Hematopoietic multipotent progenitor cell treated with erythropoietin and hydrocortisone succinate and interleukin-3 and kit ligand, for 6 days (in vitro differentiated cells): ENCODE measurements at regions not wholly inside any gene's neighbourhood (a gene's known extent, or its start where the extent isn't known, plus 50 kb on each side); places are given as distances from the start of the nearest gene placed in this dataset.
"Not testable (repeated sequence)": the region's sequence is repeated elsewhere in the genome, so short reads cannot be mapped to it uniquely, and the experiment has no call there.

Experiments
- DNase-seq: peaks from one replicate; pipeline ENCODE4 v3.0.0-alpha.2; 2015

DNA sequence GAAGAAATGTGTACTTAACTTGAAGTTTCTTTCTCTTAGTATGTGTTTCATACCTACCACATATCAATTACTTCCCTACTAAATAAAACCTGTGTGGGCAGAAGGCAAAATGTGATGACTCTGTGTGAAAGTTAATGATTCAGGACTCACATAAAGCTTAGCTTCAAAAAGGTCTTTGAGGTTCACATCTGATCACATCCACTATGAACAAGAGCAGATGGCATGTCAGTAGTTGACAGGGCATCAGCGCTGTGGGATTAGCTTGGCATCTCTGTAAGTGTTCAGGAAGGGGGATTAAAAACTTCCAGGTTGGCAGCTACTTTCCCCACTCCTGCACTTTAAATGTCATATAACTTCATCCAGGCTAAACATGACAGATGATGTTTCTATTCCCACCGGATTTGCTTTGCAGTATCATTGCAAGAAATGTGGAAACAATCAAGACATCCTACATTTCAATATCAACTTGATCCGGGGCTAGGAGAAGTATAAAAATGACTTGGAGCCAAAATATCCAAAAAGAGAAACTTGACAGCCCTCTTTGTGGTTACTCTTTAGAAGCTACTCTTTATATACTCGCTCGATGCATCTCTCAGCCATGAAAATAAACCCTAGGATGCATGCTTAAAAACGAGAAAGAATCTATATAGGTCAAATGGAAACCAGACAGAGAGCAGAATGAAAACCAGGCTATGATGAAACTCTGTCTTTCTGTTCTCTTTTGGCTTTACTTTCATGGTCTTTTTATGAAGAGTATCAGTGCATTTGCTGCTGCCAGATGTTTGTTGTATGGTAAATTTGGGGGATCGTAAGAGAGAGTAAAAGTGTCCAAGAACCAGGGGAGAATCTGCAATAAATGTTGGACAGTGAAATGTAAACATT is 273.1 kb upstream of the ALCAM start:
- no peak for DNase-seq

DNA sequence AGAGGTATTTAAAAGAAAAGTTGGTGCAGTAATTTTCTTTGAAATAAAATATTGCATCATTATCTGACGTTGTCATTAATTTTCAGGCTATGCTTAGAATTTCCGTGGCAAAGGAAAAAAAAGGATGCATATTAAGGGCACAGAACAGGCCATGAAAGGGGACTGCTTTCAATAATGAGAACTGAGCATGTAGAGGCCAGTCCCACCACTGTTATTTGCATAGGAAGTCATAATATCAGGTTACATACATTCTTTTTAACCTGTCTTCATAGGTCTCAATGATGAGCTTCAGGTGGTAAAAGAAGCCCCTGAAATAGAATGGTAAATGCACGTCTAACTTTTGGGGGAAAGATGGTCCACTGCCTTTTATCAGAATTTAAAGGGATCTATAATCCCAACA is 272.1 kb upstream of the ALCAM start:
- no peak for DNase-seq

DNA sequence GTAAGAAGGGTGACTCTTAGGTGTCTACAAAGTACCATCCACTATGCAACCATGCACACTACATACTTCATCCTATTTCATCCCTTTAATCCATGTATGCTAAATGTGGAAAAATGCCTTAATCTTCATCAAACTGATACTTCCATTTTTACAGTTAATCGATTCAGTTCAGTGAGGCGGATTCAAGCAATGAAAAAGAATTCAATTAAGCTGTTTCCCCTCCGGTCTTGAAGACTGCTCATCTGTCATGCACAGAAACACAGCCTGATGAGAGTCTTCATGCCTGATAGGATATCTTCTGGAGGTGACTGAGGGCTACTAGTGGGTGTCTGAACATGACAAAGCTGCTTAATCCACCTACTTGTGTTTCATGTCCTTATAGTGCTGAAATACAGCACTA is 270.6 kb upstream of the ALCAM start:
- no peak for DNase-seq

DNA sequence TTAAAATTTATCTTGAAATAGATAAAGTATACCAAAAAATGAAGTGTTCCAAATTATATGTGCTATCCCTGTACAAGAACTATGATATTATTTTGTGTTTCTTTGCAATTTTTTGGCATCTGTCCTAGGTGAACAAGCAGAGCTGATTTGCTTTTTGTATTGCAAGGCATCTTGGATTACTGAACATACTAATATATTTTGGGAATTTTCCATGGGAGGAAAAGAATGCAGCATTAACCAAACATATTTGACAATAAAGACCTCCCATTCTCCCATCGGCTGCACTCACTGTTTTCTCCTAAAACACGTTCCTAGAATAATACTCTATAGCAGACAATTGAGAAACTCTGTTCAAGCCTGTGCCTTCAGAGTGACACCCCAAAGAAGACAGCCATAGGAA is 265.1 kb upstream of the ALCAM start:
- DNase-seq = no peak

DNA sequence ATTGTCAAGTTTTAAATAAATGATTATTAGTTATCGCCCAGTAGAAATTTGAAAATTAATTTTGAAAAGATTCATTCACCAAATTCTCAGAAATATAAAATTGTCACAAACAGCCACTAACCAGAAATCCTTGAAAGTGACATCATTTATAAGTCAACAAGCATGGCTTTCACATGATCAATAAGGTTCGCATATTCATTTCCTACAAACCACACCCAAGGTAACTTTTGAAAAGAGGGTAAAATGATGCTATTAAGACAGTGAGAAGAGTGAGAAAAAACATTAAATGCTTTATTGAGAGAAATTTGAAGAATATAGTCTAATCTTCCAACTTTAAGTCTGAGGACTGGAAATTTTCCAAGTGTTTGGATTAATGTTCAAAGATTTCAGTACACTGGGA is 263.6 kb upstream of the ALCAM start:
- no peak for DNase-seq

DNA sequence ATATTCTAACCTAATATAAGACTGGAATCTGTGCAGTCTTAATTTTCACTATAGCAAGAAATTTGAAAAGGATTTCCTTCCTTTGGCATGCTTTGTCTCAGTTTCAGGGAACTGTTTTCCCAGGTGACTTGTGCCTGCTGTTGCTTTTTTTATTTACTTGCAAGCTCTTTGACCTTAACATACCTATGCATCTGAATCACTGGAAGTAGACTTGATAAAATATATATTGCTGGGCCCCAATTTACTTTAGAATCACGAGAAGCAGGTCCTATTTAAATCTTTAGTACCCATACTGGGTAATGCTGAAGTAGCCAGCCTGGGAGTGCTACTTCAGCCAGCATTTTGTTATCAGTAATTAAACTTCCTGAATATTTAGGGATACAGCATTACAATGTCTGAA is 257.9 kb upstream of the ALCAM start:
- DNase-seq = no peak

DNA sequence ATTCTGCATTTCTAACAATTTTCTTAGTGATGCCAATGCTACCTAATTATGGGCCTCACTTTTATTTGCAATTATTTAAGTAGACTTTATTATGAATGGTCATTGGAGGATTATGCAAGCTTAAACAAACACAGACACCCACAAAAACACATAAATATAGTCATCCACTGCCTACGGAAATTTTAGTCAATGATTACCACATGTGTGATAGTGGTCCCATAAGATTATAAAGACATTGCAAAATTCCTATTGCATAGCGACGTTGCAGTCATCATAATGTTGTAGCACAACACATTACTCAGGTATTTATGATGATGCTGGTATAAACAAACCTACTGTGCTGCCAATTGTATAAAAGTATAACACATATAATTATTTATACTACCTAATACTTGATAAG is 247.8 kb upstream of the ALCAM start:
- no peak for DNase-seq

DNA sequence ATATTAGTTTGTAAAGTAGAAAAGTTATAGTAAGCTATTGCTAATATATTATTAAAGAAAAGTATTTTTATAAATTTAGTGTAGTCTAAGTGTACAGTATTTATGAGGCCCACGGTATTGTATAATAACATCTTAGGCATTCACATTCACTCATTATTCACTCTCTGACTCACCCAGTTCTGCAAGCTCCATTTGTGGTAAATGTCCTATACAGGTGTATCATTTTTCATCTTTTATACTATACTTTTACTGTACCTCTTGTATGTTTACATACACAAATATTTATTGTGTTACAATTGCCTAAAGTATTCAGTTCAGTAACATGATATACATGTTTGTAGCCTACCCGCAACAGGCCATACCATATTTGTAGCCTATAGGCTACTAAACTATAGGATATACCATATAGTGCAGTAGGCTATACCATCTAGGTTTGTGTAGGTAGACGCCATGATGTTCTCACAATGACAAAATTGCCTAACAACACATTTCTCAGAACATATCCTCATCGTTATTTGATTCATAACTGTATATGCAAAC is 246.8 kb upstream of the ALCAM start:
- DNase-seq = no peak

DNA sequence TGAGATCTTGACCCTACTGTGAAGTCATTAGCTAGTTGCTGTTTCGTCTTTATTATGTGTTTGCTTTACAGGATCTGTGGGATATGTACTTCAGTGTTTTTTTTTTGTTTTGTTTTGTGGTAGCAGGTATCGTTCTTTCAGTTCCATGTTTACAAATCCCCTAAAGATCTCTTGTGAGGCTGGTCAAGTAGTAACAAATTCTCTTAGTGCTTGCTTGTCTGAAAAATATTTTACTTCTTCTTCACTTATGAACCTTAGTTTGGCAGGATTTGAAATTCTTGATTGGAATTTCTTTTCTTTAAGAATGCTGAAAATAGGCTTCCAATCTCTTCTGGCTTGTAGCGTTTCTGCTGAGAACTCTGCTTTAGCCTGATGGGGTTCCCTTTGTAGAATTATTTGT is 235.8 kb upstream of the ALCAM start:
- no peak for DNase-seq

DNA sequence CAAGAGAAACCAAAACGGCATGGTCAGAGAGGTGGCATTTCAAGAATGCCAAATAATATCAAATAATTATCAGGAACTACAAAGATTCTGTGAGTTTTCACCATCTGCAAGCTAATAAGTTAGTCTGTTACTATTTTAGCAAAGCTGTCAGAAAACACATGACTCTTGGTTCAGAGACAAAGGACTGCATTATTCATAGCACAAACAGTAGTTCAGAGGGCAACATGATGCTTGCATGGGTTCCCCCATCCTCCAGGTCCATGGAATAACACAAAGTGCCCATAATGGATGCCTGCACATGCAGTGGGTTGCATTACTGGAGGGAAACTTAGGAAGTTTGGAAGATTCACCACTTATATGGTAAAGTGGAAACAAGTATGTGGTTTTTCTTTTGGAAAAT is 228.8 kb upstream of the ALCAM start:
- no peak for DNase-seq

DNA sequence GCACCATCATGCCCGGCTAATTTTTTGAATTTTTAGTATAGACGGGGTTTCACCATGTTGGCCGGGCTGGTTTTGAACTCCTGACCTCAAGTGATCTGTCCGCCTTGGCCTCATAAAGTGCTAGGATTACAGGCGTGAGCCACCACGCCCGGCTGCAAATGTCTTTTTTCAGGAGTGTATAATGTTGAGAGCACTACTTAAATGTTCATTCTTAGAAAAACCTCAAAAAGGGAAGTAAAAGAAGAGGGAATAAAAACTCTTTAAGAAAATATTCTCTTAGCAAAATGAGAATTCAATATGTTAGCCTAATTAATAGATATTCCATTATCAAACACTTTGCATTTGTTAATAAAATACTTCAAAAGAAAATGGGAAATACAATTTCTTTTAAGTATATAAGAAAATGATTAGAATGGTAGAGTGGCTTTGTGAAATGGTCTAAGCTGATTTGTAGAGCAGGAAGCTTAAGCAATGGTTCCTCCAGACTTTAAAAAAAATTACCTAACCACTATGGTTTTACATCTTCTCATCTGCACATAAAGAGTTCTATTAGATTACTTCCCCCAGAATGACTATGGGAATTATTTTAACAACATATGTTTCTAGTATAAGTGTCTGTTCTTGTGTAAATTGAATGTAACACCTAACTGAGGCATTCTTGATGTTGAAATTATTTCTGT is 226.7 kb upstream of the ALCAM start:
- peak; percentile 70 for DNase-seq

DNA sequence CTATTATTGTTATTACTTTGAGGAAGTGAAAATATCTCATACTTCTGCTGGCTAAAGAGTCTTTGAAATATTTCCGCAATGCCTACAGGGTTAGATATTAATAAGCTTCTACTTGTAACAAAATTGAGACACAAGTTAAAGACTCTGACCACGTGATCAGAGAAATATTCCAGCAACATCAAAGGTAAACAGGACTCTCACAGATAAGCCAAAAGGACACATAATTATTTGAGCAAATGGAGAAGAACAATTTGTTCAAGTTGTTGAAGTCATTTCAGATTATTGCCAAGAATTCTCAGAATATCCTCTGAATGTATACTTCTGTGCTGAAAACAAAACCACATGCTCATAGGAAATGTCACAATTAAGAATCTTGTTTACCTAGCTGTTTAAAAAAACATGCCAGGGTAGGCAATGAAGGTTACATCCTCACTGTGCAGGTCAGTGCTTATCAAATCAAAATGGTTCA is 225.8 kb upstream of the ALCAM start:
- peak; percentile 5 for DNase-seq

DNA sequence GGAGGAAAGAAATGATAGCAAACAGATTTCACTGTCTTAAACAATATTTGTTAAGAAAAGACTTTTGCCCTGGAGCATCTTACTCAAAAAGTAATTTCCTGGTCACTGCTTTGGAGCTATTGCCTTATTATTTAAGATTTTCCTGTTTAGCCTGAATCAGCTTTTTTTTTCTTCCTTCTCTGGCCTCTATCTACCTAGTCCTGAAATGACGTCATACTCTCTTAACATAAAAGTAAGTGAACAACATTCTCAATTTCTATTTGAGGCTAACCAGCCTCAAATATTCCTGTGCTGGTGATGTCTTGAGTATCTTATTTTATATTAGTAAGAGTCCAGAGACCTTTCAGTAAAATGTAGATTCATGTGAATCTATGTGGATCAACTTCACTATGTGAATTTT is 221.9 kb upstream of the ALCAM start:
- no peak for DNase-seq

DNA sequence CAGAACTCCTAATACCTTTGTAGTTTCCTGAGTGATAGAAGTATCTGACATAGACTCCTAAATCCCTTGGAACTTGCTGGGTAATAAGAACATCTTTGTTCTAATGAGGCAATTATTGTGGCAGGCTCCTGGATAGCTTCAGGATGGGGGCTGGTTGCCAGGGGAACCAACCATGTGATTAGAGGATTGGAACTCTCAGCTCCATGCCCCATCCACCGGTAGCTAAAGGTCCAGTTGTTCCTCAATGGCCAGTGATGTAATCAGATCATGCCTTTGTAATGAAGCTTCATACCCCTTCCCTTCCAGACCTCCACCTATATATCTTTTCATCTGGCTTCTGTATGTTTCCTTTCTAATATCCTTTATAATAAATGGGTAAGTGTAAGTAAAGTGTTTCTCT is 221.2 kb upstream of the ALCAM start:
- no peak for DNase-seq

DNA sequence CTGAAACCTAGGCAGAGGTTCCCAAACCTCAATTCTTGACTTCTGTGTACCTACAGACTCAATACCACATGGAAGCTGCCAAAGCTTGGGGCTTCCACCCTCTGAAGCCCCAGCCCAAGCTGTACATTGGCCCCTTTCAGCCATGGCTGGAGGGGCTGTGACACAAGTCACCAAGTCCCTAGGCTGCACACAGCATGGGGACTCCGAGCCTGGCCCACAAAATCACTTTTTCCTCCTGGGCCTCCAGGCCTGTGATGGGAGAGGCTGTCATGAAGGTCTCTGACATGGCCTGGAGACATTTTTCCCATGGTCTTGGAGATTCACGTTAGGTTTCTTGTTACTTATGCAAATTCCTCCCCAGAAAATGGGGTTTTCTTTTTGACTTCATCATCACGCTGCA is 217.5 kb upstream of the ALCAM start:
- not testable (repeated sequence) for DNase-seq

DNA sequence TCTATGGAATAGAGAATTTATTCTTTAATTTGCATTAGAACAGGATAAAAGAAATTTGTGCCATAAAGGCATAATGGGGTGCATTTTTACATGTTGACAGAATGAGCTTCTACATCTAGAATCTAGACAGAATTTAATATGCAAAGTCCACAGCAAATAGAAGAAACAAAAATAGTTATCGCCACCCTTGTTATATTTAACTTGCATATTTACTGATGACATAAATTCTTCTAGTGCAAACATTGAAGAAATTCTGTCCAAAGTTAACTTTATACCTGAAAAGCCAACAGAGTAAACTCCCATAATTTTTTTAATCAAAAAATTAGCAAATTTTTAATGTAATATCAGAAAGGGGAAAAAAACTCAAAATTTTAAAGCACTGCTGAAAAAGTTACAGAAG is 213.7 kb upstream of the ALCAM start:
- no peak for DNase-seq

DNA sequence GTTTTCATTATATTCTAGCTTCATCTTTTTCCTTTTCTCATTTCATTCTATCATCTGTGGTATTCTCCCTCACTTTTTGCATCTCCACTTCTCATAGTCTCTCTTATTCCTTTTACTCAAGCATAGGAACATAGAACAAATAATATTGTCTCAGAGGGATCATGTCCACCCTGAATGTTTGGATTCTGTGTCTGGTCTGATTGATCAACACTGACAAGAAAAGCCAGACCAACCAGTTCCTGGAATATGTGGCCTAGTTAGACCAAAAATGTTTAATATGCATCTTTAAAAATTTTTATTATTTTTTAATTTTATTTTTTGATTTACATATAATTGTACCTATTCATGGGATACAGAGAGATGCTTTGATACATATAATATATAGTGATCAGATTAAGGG is 212.0 kb upstream of the ALCAM start:
- no peak for DNase-seq

DNA sequence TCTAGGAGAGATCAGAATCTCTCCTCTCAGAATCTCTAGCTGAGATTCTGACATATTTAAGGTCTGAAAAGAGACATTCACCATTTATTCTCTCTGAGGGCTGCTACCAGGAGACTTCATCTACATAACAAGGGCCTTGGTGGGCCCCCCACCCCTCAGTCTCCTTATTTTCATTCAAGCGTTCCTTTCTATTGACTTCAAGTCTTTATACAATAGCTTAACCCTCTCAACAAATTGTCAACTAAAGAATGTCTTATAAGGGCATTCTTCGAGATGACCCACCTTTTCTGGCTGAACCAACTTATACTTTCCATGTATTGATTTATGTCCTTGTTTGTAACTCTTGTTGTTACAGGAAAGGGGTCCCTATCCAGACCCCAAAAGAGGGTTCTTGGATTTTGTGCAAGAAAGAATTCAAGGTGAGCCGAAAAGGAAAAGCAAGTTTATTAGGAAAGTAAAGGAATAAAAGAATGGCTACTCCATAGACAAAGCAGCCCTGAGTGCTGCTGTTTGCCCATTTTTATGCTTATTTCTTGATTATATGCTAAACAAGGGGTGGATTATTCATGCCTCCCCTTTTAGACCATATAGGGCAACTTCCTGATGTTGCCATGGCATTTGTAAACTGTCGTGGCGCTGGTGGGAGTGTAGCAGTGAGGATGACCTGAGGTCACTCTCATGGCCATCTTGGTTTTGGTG is 209.5 kb upstream of the ALCAM start:
- DNase-seq = no peak

DNA sequence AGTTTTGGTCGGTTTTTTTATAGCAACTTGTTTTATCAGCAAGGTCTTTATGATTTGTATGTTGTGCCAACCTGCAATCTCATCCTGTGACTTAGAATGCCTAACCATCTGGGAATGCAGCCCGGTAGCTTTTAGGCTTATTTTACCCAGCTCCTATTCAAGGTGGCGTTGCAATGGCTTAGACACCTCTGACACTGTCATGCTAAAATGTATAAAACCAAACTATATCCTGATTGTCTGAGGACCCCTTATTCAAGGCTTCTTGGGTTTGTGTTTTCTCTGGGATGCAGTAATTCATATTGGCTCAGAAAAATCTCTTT is 209.0 kb upstream of the ALCAM start:
- DNase-seq = no peak

DNA sequence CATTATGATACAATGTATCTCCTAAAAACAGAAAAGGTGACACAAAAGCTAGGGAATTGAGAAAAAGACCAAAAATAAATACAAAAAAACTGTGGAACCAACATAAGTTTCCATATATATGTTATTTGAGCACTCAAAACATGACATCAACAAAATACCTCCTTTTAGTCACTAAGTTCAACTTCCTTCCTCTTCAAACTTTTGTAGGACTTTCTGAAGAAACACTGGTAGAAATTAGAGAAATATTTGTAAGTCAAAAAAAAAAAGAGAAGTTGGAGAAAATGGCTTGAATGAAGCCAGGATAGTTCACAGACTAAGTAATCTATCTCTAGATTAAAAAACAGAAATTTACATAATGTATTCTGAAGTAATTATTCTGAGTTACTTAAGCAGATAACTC is 208.4 kb upstream of the ALCAM start:
- DNase-seq = peak; percentile 10

DNA sequence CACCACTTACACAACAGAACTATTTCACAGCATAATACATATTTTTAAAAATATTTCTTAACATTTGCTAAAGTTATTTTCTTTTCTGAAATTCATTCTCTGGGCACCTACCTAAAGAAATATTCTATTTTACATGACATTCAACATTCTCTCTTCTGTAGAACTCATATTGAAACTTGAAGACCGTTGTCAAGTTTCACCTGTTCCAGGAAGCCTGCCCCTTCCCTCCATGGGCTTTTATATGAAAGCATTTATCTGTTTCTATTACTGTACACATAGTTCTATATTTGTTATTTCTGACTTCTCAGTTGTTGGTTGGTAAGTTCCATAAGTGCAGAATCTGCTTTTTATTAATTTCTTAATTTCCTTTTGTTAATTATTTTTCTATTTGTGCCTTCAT is 204.3 kb upstream of the ALCAM start:
- DNase-seq = no peak

DNA sequence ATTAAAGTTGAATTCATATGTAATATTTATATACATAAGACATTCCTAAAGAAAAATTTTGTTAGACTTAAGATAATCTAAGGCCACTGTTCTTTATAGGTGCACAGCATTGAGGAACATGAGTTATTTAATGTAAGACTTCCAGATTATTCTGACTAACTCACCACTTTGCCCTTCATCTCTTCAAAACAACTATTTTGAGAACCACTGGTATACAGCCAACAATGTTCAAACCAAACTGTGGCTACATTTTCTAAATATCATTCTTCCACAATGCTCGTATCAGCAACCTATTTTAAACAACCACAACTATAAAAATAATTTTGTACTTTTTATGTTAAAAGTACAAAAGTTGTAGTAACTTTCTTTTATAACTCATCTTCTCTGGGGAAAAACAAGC is 199.8 kb upstream of the ALCAM start:
- no peak for DNase-seq

DNA sequence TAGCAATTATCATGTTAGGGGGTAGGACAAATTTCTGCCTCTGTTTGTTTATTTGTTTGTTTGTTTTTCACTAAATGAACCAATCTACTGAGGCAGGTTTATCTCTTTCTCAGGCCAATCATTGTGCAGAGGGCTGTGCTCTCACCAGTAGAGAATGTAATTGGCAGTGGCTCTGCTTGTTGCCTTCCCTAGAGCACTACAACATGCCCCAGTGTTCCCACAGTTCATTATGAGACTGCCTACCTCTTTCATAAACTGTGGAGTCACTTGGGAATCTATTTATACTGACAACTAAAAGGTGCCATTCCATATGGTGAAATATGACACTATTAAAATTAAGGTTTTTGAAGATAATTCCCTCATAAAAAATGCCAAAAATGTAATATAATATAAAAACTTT is 196.3 kb upstream of the ALCAM start:
- no peak for DNase-seq
